Right renal pelvis (tissue), 4 donors: ENCODE measurements at regions not wholly inside any gene's neighbourhood (a gene's known extent, or its start where the extent isn't known, plus 50 kb on each side); places are given as distances from the start of the nearest gene placed in this dataset.
"Not testable (repeated sequence)": the region's sequence is repeated elsewhere in the genome, so short reads cannot be mapped to it uniquely, and the experiment has no call there.

Experiments used
- DNase-seq, 4 donors: peaks; one replicate each; pipeline ENCODE4 v3.0.0-alpha.2; 2013; ENCODE audit warnings: low read depth in 4 of 4, low spot score in 3 of 4, missing footprints in 1 of 4

DNA sequence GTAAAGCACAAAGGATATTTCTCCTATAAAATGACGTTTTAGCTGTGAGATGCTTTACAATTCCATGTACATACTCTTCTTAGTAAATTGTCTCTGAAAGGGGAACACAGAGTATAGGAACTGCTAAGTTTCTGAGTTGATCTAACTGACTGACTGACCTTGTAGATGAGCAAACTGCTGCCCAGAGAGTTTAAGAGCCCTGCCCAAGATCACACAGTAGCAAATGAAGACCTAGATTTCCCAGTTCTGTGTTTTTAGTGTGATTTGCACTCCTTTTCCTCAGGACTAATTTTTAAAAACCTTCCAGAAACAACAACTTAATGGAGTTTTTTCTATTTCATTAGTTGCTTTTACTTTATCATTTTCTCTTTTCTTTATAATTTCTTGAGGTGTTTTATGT, 247.7 kb downstream of the PDCD6IP start:
- DNase-seq, result no peak

DNA sequence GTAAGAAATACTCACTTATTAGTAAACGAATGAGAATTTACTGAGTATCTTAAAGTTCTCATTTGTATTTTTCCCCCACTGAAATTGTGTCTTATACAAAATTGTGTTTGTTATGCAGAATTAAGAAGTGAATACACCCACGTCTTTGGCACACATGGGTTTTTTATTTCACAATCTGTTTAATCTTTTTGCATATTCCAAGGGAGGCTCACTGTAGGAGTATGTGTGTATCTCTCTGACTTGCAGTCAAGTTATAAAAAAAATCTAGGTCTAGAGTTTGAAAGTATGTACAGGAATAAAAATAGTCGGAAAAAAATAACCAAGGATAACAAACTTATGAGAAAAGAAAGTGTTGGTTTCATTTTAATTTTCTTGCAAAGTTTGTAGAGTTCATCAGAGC, 255.2 kb downstream of the PDCD6IP start:
- DNase-seq, result no peak

DNA sequence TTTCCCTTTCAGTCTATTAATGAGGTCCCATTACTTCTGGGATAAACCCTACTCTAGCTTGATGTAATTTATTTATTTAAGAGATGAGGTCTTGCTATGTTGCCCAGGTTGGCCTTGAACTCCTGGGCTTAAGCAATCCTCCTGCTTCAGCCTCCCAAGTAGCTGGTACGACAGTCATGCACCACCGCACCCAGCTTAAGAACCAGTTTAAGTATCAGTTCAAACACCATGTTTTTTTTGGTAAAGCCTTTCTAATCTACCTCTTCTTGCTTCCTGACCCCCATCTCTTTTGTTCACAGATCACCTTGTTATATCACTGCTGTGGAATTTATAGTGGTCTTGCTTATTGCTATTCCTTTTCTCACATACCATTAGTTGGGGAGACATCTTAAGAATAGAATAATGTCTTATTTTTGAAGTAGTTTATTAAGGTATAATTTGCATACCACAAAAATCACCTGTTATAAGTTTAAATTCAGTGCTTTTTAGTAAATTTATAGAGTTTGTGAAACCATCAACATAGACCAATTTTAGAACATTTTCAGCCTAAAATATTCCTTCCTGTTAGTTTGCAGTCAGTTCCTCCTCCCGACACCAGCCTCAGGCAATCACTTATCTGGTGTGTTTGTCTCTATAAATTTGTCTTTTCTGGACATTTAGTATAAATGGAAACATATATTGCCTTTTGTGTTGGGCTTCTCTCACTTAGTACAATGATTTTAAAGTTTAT, 257.9 kb downstream of the PDCD6IP start:
- DNase-seq, result no peak

DNA sequence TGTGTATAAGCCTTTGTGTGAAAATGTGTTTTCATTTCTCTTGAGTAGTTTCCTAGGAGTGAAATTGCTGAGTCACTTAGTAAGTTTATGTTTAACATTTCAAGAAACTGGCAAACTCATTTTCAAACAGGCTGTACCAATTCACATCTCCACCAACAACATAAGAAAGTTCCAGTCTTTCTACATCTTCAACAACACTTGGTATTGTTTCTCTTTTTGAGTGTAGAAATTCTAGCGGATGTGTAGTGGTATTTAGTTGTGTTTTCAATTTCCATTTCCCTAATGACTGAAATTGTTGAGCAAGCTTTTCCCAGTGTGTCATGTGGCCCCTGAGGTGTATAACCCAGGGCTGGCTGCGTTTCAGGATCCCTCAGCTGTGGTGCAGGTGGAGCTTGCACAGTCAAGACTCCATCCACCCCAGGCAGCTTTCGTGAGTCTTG, 258.5 kb downstream of the PDCD6IP start:
- DNase-seq, result no peak

DNA sequence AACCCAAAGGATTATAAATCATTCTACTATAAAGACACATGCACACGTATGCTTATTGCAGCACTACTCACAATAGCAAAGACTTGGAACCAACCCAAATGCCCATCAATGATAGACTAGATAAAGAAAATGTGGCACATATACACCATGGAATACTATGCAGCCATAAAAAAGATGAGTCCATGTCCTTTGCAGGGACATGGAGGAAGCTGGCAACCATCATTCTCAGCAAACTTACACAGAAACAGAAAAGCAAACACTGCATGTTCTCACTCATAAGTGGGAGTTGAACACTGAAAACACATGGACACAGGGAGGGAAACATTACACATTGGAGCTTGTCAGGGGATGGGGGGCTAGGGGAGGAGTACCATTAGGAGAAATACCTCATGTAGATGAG, 262.6 kb downstream of the PDCD6IP start:
- not testable (repeated sequence) for DNase-seq

DNA sequence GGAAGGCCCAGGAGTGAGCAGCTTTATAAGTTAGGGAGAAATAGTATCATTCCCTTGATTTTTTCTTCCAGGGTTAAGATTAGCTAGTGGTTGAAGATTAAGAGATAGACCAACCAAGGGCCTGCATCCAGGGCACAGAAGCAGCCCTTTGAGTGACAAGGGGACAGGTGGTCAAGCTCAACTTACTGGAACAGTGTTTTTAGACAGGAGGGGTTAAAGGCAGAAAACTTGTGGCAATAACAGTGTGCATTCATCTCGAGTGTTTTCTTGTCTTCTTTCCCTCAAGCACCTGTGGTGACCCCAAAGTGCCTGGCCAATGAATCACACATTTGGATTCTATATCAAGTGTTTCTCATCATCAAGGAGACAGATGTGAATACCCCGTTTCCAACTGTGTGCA, 267.5 kb downstream of the PDCD6IP start:
- DNase-seq, result no peak

DNA sequence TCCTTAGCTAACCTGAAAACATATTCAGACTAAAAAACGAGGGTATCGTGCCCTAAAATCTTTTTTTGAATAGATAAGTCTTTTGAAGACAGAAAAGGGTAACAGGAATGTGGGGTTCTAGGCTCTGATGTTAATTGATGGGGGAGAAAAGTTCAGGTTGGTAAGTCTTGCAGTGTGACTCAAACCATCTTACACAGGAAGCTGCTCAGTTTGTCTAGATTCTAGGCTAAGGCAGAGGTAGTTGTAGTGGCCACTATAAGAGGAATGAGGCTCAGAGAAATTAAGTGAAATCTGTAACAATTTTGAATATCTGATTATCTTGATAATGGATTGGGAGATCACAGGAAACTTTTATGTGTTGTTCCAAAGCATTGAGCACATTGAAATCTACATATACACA, 267.9 kb downstream of the PDCD6IP start:
- DNase-seq, result no peak

DNA sequence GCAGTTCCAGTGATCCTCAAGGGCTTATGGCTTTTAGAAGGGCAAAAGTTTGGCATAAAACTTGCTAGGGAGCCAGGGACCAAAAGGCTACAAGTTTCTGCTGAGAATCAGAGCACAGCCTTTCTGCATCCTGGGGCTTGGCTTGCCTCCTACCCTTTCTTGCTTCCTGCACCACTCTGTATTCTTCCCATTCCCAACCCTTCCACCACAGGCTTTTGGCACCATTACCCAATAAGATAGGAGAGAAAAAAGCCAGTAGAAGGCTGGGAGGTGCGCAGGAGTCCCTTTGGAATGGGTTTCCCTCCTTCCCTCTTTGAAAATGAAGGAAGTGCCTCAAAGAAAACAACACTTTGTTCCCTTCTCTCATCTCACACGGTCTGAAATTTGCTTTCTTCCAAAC, 268.6 kb downstream of the PDCD6IP start:
- DNase-seq, result no peak

DNA sequence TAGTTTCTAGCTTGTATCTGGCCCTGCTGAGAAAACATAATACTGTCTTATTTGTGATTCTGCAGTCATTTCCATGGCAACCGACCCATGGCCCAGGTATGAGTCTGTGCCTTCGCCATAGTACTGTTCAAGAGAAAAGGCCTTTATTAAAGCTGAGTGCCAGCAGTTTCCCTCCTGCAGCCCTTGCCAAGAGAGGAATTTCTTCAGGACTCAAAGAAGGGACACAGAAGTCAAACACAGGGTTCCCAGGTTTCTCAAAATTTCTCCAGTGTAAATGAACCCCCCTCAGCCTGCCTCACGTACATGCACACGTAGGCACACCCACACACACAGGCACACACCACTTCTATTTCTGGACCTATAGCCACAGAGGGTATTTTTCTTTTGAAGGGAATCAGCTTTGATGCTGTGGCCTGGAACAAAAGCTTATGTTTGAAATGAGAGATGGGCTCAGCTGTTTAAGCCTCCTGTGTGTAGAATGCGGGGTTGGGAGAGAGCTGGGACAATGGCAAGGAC, 269.2 kb downstream of the PDCD6IP start:
- DNase-seq, result no peak

DNA sequence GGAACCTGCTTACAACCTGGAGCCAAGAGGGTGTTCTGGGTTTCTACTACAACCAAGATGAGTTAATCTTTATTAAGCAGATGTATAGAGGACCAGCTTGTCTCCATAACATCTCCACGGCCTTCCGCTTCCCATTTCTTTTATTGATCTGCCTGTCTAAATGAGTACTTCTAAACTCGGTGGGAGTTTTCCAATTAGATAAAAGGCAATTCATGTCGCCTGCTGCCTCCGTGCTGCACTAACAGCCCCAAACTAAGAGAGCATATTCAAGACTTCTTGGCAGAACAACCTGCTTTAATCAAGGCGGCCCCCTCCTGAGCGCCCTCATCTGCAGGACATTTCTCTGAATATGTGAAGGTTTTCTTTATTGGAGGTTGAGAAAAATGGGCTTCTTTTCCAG, 270.1 kb downstream of the PDCD6IP start:
- no peak for DNase-seq

DNA sequence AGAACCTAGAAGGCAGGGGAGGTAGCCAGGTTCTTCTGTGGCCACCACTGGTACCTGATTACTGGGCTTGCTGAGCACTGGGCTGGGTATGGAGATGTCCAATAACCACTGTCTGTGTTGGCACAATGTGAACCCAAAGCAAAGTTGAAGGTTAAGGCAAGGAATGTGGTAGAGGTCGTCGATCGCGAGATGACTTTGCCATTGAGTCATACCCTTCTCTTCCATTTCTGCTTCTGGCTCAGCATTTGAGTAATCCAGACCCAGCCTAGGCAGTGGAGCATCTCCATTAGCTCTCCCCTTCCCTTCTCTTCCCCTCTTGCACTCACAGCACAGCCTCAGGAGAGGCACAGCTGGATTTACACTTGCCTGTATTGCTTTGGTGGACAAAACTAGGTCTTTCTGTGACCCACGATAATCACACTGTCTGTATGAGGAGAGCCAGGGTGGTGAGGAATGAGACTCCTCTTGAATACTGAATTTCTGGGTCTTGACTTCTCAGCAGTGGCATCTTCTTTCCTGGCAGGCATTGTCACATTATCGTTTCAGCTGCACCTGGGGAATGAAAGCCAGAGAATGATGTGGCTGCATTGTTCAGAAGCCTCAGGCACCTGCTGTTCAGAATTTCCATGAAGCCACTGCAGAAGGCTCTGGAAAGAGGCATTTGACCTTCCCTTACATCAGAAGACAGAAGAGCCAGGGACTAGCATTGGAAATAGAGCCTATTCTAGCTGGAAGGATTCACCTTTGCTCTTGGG, 272.6 kb downstream of the PDCD6IP start:
- DNase-seq, result no peak

DNA sequence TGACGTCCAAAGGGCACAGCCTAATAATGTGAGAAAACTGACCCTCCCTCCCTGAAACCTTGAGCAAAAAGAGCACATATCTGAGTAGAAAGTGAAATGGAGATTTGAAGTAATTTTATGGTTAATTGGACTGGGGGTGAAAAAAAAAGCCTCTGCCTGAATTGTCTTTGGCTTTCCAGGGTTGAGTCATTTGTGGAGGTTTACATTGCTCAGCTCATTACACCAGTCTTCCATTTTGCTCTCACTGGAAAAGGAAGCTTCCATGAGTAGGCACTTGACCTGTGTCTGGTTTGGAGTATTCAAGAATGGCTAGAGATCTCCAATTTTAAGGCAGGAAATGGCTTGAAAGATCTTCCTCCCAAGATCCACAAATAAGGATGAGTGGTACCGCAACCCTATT, 273.9 kb downstream of the PDCD6IP start:
- DNase-seq, result no peak

DNA sequence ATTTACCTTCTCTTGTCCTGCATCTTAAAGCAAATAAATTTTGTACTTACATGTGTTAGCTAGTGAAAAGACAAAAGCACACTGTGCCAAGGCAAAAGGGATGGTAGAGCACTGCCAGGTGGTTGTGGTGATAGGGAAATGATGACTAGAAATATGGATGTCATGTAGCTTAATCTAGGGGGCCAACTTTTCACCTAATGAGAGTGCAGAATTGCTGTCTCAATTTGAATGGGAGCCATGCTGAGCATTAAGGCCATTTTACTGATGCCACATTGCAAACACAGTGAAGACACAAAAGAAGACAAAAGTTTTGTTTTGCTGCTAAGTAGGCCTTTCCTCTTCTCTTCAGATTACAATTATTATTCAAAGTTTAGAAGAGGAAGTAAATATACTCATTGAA, 274.7 kb downstream of the PDCD6IP start:
- DNase-seq, result no peak

DNA sequence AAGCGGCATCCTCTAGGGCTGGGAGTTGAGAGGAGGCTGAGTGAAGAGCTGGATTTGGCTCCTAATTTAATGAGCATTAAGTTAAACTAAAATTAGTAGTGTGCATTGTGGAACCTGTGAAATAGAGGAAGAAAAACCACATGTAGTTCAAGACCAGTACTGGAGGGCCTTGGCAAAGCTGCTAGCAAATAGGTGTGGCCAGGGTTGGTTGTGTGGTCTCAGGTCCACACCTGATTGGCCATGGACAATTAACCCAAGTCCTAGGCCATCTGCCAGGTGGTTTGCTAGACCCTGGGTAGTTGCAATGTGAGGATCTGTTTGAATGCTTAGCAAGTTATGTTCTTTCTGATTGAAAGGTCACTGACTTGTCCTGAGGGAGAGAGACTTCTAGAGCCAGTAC, 275.5 kb downstream of the PDCD6IP start:
- no peak for DNase-seq

DNA sequence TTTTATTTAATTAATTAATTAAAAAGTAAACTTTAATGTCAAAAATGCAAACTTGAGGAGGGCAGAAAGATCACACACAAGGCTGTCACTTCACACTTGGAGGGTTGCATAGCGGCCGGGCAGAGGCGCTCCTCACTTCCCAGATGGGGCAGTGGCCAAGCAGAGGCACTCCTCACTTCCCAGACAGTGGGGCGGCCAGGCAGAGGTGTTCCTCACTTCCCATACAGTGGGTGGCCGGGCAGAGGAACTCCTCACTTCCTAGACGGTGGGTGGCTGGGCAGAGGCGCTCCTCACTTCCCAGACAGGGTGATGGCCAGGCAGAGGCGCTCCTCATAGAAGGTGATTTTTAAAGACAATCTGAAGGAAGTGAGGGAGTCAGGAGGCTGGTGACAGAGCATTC, 277.5 kb downstream of the PDCD6IP start:
- DNase-seq, result no peak

DNA sequence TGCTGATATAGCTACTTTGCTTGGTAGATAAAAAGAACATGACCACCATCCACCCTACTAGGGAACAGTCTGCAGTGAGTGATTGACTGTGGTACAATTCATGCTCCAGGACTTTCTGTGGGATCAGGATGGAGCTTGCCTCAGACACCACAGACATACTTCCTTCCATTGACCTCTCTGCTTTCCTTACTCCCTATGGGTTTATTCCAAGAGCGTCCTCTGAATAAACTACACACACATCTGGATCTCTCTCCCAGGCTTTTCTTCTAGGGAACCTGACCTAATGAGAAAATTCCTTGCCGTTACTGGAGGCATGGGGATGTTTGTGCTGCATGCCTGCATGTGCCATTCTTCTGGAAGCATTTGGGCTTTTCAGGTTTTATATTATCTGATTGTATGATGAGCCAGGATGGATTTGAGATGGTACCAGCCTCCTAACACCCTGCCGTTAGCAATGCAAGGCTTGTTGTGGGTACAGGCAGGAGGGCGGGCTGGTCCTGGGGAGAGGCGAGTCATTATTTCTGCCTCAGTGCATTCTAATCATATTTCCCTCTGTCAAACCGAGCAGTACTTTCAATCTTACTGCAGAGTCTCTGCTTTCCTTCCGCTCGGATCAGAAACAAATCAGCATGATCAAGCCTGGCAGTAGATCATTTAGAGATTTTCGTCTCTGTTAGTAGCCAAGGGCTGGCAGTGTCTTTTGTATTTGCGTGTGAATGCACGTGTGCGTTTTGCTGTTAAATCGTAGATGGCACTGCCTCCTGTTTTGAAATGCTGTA, 279.2 kb downstream of the PDCD6IP start:
- DNase-seq, result no peak

DNA sequence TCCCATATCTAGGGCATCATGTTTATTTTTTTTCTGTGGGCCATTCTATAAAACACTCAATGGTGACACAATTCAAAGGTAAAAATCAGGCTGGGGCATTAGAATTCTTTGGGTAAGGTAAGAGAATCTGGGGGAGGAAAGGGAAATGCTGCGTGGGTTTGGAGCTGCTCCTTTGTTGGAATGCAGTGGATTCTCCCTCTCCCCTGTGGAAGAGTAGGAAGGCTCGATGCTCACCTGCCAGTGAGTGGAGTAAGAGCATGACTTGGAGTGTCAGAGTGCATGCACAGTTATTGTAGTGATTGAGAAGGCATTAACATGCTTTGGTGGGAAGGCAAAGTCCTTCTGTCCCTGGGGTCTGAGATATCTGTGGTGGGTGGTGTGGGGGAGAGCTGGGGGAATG, 280.0 kb downstream of the PDCD6IP start:
- no peak for DNase-seq

DNA sequence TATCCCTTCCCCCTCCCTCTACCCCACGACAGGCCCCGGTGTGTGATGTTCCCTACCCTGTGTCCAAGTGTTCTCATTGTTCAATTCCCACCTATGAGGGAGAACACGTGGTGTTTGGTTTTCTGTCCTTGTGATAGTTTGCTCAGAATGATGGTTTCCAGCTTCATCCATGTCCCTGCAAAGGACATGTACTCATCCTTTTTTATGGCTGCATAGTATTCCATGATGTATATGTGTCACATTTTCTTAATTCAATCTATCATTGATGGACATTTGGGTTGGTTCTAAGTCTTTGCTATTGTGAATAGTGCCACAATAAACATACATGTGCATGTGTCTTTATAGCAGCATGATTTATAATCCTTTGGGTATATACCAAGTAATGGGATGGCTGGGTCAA, 281.4 kb downstream of the PDCD6IP start:
- DNase-seq, result not testable (repeated sequence)

DNA sequence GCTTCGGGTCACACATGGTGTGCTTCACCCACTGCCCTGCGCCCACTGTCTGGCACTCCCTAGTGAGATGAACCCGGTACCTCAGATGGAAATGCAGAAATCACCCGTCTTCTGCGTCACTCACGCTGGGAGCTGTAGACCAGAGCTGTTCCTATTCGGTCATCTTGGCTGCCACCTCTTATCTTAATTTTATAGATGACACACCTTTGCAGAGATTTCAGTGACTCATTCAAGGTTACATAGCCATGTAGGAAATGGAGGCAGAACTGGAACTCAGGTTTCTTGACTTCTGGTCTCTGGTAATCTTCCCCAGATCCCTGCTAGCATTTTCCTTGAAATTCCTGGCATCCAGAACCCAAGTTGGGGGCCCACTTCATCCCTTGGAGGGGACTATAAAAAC, 291.9 kb downstream of the PDCD6IP start:
- DNase-seq, result not testable (repeated sequence)

DNA sequence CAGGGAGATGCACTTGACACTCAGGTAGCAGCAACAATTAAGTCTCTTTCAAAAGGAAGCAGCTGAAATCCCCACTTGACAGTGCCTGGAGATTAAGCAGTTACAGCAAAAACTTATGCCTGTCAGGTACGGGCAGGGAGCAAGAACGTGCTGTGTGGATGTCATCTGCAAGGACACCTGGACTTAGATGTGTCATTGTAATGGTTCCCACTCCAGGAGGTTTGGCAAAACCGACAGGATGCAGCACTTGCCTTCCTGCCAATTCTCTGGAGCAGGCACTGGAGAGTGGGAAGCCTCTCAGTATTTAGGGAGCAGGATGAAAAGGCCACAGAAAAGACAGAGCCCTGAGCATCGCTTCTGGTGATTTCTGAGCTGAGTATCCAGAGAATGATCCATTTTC, 292.4 kb downstream of the PDCD6IP start:
- DNase-seq, result no peak

DNA sequence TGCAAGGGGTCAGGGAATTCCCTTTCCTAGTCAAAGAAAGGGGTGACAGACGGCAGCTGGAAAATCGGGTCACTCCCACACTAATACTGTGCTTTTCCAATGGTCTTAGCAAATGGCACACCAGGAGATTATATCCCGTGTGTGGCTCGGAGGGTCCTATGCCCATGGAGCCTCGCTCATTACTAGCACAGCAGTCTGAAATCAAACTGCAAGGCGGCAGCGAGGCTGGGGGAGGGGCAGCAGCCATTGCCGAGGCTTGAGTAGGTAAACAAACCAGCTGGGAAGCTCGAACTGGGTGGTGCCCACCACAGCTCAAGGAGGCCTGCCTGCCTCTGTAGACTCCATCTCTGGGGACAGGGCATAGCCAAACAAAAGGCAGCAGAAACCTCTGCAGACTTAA, 295.9 kb downstream of the PDCD6IP start:
- not testable (repeated sequence) for DNase-seq
